Hepatocyte (in vitro differentiated cells): ENCODE measurements at regions not wholly inside any gene's neighbourhood (a gene's known extent, or its start where the extent isn't known, plus 50 kb on each side); places are given as distances from the start of the nearest gene placed in this dataset.

ENCODE experiments used
- EZH2 ChIP-seq: fragments of 200-600 bp; sonication (generic); IDR thresholded peaks from 2 replicates; pipeline ENCODE4 v1.6.1; 2016; ENCODE audit warnings: antibody characterized with exemption, mild to moderate bottlenecking, borderline replicate concordance
- TF ChIP-seq, protein P1 (sequence below): fragments of 200-600 bp; sonication (generic); IDR thresholded peaks from 2 replicates; pipeline ENCODE4 v1.5.1; 2016; ENCODE audit warnings: antibody characterized with exemption, mild to moderate bottlenecking; ENCODE audit not compliant: poor library complexity

DNA sequence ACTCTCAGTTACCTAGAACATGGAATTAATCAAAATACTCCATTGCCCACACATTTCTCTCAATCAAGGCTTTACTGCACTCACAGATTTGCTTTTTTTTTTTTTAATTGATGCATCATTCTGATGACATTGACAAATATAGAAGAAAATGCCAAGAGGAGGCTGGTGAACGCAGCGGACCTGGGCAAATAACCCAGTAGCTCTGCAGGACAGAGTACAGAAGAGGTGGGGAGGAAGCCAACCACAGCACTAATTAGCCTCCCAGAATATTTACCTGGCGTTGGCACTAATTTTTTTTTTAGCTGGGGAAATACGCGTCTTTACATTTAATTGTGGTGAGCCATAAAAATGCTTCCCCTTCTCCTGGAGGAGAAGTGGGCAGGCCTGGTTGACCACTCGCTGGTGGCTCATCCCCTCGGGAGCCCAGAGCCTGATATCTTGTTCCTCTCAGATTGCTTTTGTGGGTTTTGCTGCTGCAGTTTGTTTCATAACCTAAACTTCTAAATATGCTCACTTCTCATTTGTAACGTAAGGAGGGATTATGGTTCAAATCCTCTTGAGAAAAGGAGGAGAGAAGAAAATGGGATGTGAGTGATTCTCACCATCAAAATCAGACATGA, 165.8 kb upstream of the EPB41L3 start:
- TF ChIP-seq, protein P1, sequence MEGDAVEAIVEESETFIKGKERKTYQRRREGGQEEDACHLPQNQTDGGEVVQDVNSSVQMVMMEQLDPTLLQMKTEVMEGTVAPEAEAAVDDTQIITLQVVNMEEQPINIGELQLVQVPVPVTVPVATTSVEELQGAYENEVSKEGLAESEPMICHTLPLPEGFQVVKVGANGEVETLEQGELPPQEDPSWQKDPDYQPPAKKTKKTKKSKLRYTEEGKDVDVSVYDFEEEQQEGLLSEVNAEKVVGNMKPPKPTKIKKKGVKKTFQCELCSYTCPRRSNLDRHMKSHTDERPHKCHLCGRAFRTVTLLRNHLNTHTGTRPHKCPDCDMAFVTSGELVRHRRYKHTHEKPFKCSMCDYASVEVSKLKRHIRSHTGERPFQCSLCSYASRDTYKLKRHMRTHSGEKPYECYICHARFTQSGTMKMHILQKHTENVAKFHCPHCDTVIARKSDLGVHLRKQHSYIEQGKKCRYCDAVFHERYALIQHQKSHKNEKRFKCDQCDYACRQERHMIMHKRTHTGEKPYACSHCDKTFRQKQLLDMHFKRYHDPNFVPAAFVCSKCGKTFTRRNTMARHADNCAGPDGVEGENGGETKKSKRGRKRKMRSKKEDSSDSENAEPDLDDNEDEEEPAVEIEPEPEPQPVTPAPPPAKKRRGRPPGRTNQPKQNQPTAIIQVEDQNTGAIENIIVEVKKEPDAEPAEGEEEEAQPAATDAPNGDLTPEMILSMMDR, result no peak
- TF ChIP-seq EZH2, result no peak
